ENCODE measurements at regions not wholly inside any gene's neighbourhood (a gene's known extent, or its start where the extent isn't known, plus 50 kb on each side); places are given as distances from the start of the nearest gene placed in this dataset.
A peak's percentile ranks its signal among the peaks of the same experiment; 100 is the strongest.

DNA sequence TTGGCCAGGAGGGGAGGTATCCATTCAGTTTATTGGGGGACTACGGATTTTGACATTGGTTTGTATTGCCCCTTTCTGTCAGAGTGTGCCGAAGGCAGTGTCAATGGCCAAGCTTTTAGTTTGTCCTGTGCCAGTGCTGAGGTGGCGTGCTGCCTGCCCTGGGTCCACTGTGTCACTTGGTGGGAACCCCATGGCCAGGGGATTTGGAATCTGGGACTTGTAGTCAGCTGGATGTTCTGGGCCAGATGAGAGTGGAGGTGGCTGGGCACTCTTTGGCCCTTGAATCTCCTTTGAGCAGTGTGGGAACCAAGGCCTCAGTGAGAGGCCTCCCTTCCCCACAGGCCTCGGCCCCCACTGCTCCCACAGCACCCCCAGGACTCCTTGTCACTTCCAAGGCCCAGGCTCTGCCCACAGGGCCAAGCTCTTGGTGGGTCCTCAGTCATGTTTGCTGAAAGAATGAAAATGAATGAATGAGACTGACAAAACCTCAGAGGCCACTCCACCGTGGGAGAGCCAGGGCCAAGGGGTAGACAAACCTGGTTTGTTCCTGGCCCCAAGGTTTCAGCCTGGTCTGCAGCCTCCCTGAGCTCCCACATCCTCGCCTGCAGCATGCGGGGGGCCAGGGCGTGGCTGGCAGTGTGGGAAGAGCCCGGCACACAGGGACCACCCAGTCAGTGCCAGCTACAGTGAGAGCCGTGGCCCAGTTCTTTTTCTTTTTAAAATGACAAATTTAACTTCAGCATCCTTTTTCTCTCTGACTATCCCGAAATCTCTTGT, 412.2 kb downstream of the MATN1 start:
- DNase-seq: no peak

DNA sequence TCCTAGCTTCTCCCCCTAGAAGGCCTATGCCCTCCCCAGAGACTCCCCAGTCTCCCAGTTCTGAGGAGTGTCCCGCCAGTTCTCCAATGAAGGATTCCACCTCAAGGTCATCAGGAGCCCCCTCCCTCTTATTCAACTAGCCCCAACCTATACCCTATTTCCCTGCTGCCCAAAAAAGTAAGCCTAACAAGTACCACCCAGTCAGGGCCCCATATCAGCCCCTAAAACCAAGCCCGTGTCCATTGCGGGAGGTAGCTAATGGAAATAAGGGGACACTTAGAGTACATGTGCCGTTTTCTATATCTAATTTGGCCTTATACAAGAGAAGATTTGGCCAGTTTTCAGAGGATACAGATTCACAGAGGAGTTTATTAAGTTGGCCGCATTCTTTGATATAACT, 416.2 kb downstream of the MATN1 start:
- no peak for DNase-seq

DNA sequence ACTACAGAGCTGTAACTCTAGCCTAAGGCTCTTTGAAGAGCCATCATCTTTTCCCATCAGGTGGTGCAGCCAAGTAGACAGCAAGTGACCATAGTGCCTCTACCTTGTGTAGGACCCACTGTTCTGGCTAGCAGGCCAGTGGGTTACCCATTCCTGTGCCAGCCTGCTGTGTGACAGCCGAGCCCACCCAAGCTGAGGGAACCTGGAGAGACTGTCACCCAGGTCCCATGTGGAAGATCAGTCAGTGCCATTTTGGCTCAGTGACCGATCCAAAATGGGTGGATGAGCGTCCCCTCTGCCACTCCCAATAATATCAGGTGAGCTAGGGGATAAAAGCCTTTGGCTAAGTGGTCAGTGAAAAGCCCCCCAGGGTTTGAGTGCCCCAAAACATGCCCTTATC, 417.9 kb downstream of the MATN1 start:
- no peak for DNase-seq

DNA sequence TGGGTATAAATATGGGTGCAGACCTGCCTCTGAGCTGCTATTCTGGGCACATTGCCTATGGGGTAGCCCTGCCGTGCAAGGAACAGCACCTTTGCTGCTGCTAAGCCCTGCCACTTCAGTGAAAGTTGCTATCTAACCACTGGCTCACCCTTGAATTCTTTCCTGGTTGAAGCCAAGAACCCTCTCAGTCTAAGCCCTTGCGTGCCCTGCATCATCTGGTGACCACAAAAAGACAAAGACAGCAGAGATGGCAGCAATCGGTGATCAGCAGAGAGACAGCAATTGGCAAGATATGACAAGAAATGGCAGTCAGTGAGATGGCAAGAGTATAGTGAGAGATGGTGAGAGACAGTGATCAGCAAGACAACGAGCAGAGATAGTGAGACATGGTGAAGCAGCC, 418.3 kb downstream of the MATN1 start:
- DNase-seq: no peak

DNA sequence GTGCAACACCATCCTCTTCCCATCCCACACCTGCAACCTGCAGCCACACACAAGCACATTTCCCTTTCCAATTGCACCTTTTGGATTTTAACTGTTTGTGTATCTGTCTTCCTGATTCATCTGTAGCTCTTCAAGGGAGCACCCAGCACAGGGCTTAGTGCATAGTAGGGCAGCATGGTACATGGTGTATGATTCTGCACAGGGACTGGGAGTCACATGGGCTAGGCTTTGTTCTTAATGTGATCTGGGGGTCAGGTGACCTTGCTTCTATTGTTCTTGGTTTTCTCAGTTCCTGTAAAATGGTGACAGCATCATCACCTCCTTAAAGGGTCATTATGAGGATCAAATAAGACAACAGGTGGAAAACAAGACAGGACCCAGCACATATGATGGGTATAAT, 419.3 kb downstream of the MATN1 start:
- DNase-seq: no peak

DNA sequence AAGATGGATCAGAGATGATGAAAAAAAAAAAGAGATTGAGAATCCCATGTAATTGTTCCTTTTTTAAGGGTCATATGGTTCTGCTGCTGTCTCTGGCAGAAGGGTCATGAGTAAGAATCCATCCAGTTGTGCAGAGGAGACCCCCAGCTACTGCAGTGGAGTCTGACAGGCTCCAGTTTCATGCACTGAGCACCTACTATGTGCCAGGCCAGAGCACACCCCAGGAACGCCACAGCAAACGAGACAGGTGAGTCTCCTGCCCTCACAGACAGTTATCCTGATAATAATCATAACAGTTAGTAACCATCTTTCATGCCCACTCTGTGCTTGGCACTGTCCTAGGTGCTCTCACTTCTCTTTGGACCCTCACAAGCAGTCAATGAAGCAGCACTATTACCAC, 420.0 kb downstream of the MATN1 start:
- DNase-seq: no peak

DNA sequence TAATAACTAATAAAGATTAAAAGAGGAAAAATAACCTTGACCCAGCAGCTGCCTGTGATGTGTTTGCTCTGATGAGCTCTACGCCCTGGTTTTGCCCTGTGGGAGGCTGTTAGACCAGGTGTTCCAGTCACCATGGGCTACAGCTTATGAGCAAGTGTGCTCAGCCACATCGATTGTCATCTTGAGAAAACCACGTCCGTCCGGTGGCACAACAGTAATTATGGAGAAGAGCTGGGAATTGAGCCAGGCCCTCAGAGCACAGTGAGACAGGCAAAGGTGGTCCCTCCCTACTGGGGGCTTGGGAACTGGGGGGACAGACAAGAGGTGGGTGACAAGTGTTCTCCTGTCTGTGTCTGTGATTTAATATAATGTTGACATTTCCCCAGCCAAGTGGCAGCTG, 420.5 kb downstream of the MATN1 start:
- peak; percentile 70 for DNase-seq

DNA sequence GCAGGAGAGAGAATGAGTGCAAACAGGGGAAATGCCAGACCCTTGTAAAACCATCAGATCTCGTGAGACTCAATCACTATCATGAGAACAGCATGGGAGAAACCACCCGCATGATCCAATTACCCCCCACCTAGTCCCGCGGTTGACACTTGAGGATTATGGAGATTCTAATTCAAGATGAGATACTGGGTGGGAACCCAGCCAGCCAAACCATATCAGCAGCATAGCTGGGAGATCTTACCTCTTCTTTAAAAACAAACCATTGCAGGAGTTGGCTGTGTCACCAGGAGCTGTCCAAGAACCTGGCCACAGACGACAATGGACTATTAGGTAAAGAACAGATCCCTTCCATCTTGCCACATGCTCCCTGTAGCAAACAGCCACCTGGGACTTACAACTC, 422.7 kb downstream of the MATN1 start:
- no peak for DNase-seq

DNA sequence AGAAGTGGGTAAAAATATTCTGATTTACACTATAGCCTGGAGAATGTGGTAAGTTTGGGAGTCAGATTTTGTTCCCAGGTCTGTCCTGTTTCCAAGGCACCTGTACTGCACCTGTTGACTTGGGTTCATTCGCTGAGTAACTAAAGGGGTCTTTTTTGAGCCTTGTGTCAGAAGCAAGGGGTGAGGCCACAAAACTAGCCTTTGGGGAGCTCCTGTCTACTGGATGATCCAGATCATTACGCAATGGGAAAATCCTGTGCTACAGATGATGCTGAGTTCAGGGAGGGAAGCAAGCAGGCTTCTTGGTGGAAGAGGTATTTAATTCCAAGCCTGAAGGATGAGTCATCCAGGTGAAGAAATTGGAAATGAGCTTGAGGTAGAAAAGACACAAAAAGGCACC, 424.0 kb downstream of the MATN1 start:
- DNase-seq: no peak

DNA sequence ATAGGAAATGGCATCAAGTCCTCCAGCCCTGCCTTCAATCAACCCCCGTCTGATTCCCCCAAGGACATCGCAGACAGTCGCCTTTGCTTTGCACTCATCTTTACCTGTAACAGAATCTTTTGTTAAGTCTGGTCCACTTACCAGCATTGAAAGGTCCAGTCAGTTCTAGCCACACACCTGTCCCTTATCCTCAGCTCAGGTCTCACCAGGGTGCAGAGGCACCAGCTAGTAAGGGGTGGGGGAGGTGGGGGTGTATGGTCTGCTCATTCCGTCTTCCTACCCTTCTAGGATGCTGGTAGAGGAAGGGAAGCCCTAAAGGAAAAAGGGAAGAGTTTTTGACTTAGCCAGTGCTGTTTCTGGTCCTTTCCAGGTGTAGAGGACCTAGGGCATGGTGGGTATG, 427.7 kb downstream of the MATN1 start:
- no peak for DNase-seq

DNA sequence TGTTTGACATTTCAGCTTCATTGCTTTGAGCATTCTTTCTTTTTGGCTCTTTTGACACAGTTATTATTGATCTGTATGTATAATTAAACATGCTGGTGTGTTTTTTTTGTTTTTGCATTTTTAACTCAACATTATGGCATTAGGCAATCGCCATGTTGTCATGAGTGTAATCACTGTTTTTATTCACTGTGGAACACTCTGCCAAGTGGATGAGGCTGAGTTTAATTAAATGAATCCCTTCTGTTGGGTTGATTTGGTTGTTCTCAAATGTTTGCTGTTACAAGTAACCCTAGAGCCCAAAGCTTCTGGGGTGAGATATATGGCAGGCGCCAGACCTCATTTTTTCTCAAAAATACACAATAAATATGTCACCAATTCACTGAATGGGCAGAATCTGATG, 428.1 kb downstream of the MATN1 start:
- no peak for DNase-seq

DNA sequence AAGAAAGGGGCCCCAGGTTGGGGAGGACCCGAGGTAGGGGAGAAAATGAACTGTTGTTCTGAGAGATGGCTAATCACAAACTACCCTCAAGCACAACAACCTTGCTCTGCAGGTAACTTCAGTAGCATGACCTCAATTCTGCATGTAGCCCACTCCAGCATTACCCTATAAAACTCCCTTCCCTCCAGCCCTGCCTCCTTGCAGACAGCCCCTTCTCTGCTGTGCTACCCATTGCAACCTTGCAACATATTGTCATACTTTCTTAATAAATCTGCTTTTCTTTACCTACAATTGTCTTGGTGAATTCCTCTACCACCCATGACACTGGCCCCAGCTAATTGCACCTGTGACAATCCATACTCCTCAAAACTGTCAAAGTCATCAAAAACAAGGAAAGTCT, 428.9 kb downstream of the MATN1 start:
- no peak for DNase-seq

DNA sequence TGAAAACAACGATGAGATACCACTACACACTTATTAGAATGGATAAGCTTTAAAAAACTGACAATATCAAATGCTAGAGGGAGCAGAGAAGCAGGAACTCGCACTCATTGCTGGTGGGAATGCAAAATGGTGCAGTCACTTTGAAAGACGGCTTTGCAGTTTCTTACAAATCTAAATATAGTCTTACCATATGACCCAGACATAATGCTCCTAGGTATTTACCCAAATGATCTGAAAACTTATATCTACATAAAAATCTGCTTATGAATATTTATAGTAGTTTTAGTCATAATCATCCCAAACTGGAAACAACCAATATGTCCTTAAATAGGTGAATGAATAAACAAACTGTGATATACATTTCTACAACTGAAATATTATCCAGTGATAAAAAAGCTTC, 430.9 kb downstream of the MATN1 start:
- DNase-seq: no peak

DNA sequence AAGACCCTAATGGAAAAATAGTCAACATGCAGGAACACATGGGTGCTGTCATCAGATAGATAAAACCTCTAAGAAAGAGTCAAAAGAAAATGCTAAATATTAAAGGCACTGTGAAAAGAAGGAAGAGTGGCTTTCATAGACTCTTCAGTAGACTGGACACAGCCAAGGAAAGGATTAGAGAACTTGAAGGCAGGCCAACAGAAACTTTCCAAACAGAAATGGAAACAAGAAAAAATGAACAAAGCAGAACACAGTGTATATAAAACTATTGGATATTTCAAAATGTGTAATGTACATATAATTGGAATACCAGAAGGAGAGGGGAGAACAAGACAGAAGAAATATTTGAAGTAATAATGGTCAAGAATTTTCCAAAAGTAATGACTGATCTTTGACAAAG, 431.9 kb downstream of the MATN1 start:
- no peak for DNase-seq

DNA sequence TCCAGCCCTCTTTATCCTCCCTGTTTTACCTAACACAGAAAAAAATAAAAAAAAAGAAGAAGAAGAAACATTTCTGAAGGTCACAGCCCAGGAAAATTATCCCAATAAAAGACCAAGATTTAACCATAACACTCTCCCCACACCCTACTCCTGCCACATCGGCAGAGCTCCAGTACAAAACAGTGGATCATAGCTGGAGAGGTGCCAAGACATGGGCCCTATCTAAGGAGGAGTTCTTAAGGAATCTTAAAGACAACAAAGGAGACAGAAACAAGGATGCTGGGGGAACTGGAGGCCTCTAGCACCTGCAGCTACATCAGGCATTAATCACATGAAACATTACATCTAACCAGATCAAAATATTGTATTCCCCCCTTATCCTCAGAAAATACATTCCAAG, 432.8 kb downstream of the MATN1 start:
- DNase-seq: no peak

DNA sequence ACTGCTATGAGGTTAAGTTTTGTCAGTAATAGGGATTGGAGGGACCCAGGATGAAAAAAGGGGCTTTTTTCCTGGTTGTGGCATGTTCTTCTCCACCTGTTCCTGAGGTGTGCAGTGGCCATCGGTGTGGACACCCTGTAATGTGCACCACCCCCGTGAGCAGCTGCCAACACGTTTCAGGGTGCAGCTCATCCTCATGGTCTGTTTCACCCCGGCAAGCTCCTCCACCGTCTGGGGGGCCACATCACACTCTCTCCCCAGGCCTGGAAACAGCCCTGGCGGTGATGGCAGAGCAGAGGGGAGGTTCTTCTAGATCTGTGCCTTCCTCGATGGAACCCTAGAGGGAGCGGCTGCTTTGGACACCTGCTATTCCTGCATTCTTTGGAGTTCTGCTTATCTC, 435.4 kb downstream of the MATN1 start:
- no peak for DNase-seq

DNA sequence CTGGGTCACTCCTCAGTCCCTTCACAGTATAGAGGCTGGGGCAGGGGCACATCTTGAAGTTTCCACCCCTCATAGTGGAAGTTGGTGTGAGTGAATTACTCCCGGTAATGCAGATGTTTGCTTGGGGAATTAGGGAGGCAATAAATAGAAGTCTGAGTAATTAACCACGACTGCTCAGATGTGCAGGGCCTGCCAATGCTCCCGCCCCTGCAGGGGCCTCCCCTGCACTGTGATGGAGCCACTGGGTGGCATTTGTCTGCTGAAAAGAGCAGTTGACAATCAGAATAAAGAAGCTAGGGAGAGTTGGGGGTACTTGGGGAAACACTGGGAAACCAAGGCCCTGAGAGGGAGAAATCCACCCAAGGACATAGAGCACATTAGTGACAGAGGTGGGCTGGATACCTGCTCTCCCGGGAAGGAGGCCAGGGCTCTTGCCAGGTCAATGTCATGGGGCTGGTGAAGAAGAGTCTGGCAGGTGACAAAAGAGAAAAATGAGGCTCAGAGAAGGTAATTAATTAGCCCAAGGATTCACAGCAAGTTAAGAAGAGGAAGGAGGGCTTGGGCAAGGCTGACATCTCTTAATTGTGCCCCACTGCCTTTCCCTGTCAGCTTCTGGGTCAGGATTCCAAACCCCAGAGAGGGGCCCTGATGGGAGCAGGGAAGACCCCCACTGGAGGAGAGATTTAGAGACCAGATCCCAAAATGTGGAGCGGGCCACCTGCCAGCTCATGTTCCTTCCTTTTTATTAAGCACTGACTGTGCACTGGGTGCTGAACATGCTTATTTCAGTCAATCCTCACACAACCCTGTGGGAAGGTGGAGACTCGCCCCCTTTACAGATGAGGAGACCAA, 436.2 kb downstream of the MATN1 start:
- no peak for DNase-seq

DNA sequence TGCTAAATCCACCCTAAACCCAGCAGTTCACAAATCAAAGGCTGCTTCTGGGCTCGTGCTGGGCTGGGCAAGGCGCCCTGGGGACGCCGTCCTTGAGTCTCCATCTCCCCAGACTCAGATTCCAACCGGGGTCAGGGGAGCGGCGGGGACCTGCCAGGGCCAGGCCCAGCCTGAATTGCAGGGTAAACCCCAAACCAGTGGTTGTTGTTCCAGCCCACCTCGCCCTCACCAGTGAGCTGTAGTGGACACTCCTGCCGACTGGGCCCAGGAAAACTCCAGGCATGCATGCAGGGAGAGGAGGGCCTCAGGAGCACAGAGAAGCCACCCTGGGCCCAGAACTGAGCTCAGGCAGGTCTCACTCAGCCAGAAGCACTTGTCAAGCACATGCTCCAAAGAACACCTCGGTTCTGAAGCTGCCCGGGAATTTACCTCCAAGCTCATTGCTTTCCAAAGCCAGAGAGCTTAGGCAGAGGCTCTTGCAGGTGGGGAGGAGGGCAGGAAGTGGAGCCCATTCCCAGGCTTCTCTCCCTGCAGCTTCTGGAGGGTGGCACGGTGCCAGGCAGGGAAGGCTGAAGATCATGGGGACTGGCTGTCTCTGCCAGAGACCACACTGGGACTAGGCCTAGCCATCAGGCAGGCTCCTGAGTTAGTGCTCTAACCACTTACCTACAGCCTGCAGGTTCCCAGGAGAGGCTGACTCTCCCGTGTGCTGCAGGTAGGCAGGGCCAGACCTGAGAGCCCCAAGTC, 437.0 kb downstream of the MATN1 start:
- DNase-seq: peak; percentile 29

DNA sequence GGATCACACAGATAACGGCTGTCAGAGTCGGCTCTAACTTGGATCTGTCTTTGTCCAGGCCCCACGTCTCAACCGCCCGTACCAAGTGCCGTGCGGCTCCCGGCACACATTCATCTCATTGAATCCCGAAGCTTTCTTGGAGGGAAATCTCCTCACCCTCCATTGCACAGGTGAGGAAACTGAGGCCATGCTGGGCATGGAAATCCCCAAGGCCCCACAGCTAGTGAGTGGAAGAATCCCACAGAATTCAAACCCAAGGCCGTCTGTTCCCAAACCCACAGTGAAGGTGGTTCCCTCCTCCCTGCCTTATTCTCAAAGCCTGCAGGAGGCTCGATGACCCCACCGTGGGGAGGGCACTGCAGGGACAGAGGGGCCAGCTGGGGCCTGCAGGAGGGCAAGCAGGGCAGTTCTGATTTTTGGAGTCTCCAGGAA, 437.9 kb downstream of the MATN1 start:
- DNase-seq: no peak

DNA sequence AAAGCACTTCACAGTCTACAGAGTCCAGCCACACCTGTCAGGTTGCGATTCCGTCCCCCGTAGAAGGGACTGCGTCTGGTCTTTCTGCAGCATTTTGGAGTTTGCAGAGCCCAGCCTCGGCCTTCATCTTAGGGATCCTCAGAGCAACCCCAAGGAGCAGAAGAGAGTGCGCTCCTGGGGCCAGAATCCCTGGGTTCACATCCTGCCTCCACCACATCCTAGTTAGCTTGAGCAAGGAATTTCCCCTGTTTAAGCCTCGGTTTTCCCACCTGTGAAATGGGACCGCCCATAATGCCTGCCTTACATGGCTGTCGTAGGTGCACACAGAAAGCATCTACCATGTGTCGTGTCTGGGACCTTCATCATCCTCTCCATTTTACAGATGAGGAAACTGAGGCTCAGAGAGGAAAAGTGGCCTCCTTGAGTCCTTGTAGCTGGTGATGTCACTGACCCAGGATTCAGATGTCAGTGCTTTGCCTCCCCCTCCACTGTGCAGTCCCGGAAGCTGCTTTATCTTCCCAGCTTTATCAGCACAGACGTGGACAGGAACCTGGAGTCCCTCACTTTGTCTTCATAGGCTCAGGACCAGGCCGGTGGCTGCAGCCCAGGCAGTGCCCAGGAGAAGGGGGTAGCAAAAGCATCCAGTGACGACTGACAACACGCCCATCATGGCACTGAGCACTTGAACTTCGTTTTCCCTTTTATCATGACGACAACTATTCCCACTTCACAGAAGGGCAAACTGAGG, 438.5 kb downstream of the MATN1 start:
- DNase-seq: no peak

DNA sequence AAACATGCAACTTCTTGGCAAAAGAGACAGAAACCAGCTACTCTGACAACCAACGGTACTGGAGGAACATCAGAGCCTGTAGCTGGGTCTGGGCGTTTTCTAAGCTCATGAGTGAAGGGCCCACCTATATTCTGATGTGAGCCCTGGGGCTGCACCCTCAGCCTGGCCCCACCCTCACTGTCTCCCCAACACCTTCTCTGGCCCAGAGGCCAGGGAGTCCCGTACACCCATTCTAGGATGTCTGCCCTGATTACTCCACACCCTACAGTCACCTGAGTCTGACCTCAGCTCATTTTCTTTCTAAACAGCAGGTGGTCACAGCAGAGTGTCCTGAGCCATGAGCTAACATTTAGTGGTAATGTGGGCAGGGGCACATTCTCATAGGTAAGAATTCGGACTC, 439.2 kb downstream of the MATN1 start:
- DNase-seq: no peak

DNA sequence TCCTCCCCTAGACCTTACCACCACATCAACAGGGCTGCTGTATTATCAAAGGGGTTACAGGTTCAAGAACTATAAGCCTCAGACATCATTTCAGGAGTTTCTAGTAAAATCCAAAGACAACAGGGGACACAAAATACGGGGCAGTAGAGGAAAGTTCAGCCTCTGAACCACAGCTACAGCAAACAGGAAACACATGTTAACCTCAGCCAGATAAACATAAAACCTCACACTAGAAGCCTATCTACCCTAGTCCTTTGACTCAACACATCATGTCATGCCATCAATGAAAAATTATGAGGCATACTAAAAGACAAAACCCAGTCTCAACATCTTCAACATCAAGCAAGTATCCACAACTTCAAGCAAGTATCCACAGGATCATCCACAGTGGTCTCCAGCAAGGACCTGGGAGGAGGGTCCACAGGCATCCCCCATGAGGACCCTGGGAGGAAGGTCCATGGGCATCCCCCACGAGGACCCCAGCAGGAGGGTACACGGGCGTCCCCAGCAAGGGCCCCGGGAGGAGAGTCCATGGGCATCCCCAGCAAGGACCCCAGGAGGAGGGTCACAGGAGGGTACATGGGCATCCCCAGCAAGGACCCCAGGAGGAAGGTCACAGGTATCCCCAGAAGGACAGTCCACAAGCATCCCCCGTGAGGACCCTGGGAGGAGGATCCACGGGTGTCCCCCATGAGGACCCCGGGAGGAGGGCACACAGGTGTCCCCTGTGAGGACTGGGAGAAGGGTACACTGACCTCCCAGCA, 440.0 kb downstream of the MATN1 start:
- DNase-seq: no peak

All from DMS153 (cell line).